ENCODE measurements at regions not wholly inside any gene's neighbourhood (a gene's known extent, or its start where the extent isn't known, plus 50 kb on each side); places are given as distances from the start of the nearest gene placed in this dataset.
A peak's percentile ranks its signal among the peaks of the same experiment; 100 is the strongest.

- no peaks in the 10 kb centered on the region for H3K27me3 ChIP-seq
- H3K4me3 ChIP-seq, result no peak overlapping the region
- no peaks in the 10 kb centered on the region for H3K36me3 ChIP-seq
- no peaks in the 10 kb centered on the region for H3K9me3 ChIP-seq
- no peak for DNase-seq
Measured at GRCh38 chr1:60990714-60991090, 91.7 kb upstream of the NFIA start.

GRCh38 chr1:60989749-60990713 is 92.3 kb upstream of the NFIA start:
- Histone ChIP-seq H3K36me3 (no peaks in the 10 kb centered on the region), H3K27me3 (no peaks in the 10 kb centered on the region), H3K4me3 (no peak overlapping the region), H3K9me3 (no peaks in the 10 kb centered on the region)
- DNase-seq, result peak; percentile 73

GRCh38 chr1:60988891-60989290 is 93.5 kb upstream of the NFIA start:
- no peak for DNase-seq
- Histone ChIP-seq H3K4me3 (no peak overlapping the region), H3K9me3 (no peaks in the 10 kb centered on the region), H3K27me3 (no peaks in the 10 kb centered on the region), H3K36me3 (no peaks in the 10 kb centered on the region)

DNA sequence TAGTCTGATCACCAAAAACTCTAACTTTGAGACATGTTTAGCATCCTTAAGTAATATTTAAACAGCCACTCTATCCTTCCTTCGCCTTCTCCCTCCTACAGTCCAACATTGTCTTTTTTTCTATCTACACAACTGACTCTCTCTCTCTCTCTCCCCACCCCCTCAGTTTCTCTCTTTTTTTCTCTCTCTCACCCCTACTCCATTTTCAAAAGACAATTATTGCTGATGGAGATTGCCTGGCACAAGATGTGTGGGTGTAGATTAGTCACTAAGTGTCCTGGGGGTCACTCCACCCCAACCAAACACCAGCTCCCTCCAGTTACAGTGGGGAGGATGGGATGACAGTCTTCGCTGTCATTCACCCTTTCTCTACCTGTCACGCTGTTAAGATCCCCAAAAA is 94.5 kb upstream of the NFIA start:
- Histone ChIP-seq H3K4me3 (no peak overlapping the region), H3K27me3 (no peaks in the 10 kb centered on the region), H3K36me3 (no peaks in the 10 kb centered on the region), H3K9me3 (no peaks in the 10 kb centered on the region)
- no peak for DNase-seq

DNA sequence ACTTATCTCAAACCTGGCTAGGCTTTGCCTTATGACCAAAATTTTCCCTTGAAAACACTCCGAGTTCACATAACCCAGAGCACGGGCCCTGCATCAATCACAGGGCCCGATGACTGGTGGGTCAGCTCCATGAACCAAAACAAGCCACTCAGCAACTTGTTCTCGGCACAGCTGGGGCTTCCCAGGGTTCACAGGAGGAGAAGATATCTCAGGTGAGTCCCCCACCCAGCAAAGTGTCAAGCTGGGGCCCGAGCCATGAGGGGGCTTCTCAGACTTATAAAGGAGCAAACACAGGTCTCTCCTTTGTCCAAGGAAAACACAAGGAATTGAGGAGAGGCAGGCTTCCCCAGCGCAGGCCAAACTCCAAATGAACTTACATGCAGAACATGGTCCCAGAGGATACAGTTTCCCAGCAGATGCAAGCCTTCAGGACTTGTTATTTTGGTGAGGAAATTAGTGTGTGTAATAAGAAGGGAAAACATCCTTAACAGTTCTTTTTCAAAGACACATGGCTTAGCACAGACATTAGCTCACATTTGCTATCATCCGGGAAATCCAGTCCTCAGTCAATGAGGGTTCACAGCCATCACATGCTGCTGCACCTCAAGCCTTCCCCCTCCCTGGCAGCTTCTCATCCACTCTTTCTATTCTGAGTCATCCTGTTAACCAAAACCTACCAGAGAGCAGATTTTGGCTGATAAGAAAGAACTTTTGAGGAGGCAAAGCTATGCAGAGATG is 98.1 kb upstream of the NFIA start:
- Histone ChIP-seq H3K27me3 (no peaks in the 10 kb centered on the region), H3K4me3 (no peak overlapping the region), H3K36me3 (no peaks in the 10 kb centered on the region), H3K9me3 (no peaks in the 10 kb centered on the region)
- no peak for DNase-seq

GRCh38 chr1:60983701-60984061 is 98.7 kb upstream of the NFIA start:
- Histone ChIP-seq H3K36me3 (no peaks in the 10 kb centered on the region), H3K9me3 (no peaks in the 10 kb centered on the region), H3K4me3 (no peak overlapping the region), H3K27me3 (no peaks in the 10 kb centered on the region)
- DNase-seq, result no peak

DNA sequence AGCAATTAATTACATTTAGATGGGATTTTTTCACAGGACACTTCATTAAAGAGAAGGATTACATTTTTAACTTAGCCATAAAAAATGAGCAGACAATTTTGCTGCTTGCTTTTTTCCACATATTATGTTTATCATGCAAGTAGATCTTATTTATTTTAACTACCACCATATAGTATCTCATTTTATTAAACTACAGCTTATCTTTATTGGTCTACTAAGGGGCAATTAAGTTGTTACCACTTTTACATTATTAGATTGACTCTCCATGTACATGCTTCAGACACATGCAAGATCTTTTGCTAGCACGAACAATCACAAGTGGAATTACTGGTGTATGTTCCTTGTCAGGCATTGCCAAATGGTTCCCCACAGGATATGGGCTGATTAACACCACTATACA is 99.8 kb upstream of the NFIA start:
- H3K9me3 ChIP-seq, result no peaks in the 10 kb centered on the region
- H3K4me3 ChIP-seq, result no peak overlapping the region
- DNase-seq, result no peak
- H3K27me3 ChIP-seq, result no peaks in the 10 kb centered on the region
- no peaks in the 10 kb centered on the region for H3K36me3 ChIP-seq

GRCh38 chr1:60981357-60981756 is 101.0 kb upstream of the NFIA start:
- Histone ChIP-seq H3K9me3 (no peaks in the 10 kb centered on the region), H3K27me3 (no peaks in the 10 kb centered on the region), H3K36me3 (no peaks in the 10 kb centered on the region), H3K4me3 (no peak overlapping the region)
- no peak for DNase-seq

DNA sequence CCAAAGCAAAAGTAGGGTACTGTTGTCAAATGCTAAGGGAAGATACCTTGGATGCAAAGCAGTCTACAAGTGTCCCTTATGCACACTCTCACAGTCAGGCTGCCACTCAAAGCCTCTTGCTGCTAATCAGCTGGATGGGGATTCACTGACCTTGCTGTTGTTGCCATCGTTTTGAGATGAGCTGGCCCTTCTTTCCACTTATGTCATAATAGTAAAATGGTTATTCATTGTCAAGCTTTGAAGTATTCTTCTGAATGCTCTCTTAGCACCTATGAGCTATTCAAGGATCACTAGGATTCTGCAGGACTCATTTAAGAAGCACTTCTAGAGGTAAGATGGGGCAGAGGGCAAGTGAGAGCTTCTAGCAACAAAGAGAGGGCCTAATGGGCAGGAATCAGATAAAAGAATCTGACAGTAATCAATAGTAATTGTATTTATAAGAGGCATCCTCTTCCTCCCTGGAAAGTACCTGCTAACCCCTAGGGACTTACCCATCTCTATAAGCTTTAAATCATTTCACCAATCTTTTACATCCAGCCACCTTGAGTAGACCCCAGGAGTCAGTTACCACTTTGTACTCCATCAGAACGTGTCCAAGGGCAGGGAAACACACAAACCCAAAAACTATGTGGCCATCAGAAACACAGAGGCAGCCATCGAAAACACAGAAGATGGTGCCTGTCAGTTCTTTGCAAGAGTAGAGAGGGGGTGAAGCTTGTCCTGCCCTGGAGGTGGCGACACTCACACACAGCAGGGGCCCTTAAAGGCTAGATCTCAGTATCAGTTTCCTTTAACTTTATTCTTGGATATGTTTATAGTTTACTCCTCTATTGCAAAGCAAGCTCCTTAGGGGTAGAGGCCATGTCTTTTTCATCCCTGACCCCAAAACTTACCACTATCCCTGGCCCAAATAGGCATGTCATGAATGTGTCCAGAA is 103.7 kb upstream of the NFIA start:
- DNase-seq, result no peak
- H3K36me3 ChIP-seq, result no peaks in the 10 kb centered on the region
- H3K4me3 ChIP-seq, result no peak overlapping the region
- no peaks in the 10 kb centered on the region for H3K9me3 ChIP-seq
- H3K27me3 ChIP-seq, result no peaks in the 10 kb centered on the region

DNA sequence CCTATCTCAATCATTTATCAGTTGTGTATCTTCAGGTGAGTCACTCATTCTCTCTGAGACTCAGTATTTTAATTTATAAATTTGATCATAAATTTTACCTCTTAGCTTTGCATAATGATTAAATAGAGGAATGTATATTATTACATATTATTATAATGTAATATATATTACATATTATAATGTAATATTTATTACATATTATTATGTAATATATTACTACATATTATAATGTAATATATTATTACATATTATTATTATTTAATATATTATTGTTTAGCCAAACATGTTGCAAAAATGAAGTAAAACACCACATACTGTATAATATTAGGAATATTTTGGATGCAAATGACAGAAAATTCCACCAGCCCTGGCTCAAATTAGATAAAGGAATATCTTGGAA is 104.7 kb upstream of the NFIA start:
- H3K4me3 ChIP-seq, result no peak overlapping the region
- no peaks in the 10 kb centered on the region for H3K27me3 ChIP-seq
- no peak for DNase-seq
- no peaks in the 10 kb centered on the region for H3K36me3 ChIP-seq
- H3K9me3 ChIP-seq, result no peaks in the 10 kb centered on the region

DNA sequence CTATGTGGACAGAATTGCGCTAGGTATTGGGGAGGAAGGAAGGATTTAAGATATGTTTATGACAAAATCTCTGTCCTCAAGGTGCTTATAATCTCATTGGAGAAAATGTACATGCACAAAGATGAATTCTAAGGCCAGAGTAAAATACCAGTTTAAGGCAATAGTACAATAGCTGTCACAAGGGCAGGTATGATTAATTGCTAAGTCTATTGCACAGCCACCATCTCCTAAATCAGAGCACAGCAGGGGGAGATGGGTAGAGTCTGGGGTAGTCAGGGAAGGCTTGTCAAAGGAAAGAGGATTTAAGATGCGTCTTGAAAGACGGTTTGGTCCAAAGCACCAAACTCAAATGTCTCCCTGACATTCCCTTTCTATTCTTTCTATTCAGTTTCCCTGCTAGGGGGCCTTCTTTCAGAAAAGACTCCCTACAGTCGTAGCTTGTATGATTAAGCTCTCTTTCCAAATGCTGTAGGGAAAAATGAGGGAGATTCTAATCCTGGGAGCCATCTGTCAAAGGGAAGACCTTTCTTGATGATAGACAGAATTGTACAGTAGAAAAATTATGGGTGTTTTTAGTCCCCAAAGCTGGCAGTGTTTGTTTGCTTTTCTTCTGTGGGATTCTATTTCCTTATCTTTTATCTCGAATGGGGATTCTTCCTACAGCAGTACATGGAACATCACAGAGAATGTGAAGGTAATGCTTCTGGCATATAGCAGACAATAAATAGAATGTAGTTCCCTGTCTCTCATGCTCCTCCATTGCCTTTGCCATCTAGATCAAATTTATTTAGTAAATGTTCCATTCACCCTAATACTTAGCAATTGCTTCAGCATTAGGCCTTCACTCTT is 107.6 kb upstream of the NFIA start:
- Histone ChIP-seq H3K36me3 (no peaks in the 10 kb centered on the region), H3K9me3 (no peaks in the 10 kb centered on the region), H3K4me3 (no peak overlapping the region), H3K27me3 (no peaks in the 10 kb centered on the region)
- DNase-seq, result no peak

- Histone ChIP-seq H3K36me3 (no peaks in the 10 kb centered on the region), H3K4me3 (no peak overlapping the region), H3K27me3 (no peaks in the 10 kb centered on the region), H3K9me3 (no peaks in the 10 kb centered on the region)
- no peak for DNase-seq
Measured at GRCh38 chr1:60973668-60974067, 108.7 kb upstream of the NFIA start.

DNA sequence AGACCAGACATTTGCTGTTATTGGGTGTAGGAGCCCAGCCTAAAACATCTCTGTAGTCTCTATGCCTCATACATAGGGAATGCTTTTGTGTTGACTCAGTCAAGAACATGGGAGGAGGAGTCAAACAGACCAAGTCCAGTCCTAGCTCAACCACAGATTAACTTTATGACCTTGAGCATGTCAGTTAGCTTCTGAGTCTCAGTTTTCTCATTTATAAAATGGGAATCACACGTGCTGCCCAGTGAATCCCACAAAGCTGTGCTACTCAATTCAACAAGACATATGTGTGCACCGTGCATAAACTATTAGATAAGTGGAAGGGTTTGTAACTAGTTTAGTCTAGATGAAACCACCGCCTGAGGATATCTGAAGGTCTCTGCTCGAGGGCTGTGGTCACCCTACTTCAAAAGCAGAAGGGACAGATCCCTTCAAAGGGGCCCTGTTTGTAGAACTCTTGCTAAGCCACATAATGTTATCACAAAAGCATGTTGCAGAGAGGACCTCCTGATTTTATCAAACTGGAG is 109.5 kb upstream of the NFIA start:
- Histone ChIP-seq H3K4me3 (no peak overlapping the region), H3K36me3 (no peaks in the 10 kb centered on the region), H3K27me3 (no peaks in the 10 kb centered on the region), H3K9me3 (no peaks in the 10 kb centered on the region)
- DNase-seq, result no peak

- H3K9me3 ChIP-seq, result no peaks in the 10 kb centered on the region
- H3K36me3 ChIP-seq, result no peaks in the 10 kb centered on the region
- H3K27me3 ChIP-seq, result no peaks in the 10 kb centered on the region
- no peak for DNase-seq
- H3K4me3 ChIP-seq, result no peak overlapping the region
Measured at GRCh38 chr1:60971330-60971729, 111.0 kb upstream of the NFIA start.

GRCh38 chr1:60969971-60970509 is 112.3 kb upstream of the NFIA start:
- no peaks in the 10 kb centered on the region for H3K27me3 ChIP-seq
- DNase-seq, result no peak
- no peaks in the 10 kb centered on the region for H3K36me3 ChIP-seq
- peaks cover 4% of the 10 kb centered on the region; the same call in 1 of the 2 replicates for H3K9me3 ChIP-seq
- H3K4me3 ChIP-seq, result no peak overlapping the region

Data from MG63 (cell line).